ENCODE measurements at regions not wholly inside any gene's neighbourhood (a gene's known extent, or its start where the extent isn't known, plus 50 kb on each side); places are given as distances from the start of the nearest gene placed in this dataset.

DNA sequence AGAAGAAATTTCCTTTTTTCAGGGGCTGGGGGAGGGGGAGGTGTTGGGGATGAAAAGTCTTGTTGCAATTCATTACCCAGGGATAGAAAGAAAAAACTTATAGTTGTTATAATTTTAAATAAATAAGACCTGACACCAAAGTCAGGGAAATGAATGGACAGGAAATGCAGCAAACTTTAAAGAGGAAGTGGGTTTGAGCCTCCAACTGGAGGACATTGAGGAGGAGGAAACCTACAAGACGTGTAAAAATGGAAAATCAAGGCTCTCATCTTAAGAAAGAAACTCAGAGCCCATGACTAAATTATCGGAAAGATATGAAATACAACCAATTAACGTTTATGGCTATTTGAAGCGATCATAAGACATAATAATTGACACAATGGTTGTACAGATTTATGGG lies 54.4 kb downstream of the NIBAN1 start:
- no peak for DNase-seq

DNA sequence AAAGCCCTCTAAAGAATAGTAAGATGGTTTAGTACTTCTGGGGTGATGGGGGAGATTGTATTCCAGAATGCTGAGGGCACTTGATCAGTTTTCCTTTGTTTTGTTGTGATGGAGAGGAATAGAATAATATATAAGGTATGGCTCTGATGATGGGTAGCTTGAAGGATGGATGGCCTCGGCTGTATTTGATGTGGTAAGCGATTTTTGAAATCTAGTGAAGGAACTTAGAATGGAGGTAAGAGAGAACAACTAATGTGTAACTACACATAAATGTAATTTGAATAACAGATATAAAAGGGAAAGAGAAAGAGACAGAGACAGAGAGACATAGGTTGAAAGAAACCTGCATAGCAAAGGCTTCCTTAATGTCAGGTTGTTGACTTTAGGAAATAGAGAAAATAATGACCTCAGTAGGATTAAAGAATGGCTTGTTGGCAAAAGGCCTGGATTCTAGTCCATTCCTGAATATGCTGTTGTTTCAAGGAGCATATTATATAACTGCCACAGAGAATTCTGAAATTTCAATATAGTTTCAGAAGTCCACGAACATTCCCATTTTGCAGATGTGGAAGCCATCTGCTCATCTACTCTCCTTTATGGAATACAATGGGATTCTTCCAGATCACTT lies 58.7 kb downstream of the NIBAN1 start:
- no peak for DNase-seq

DNA sequence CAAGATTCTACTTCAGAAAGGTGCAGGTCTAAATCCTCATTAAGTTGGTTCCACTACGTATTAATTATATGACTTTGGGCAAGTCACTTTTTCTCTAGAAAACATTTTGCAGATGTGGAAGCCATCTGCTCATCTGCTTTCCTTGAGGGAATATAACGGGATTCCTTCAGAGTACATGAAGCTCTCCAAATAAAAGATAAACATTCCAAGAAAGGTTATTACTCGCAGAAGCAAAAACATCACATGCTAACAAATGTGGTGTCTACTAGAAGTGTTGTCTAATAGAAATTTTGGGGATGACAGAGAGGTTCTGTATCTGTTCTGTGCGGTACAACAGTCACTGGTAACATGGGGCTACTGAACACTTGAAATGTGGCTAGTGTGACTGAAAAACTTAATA lies 60.2 kb downstream of the NIBAN1 start:
- DNase-seq, result no peak

DNA sequence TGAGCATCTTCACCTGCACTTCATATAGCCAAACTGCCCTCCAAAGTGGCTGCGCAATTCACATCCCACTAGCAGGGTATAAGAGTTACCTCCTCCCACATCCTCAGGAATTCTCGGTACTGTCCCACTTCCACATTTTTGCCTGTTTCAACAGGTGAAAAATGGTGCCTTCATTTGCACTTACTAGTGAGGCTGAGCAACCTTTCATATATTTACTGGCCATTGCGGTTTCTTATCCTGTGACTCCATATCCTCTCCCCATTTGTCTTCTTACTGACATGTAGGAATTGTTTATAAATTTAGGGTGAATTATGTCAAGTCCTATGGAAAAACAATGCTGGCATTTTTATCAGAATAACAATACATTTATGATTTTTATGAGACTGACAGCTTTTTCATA lies 61.9 kb downstream of the NIBAN1 start:
- DNase-seq, result no peak

DNA sequence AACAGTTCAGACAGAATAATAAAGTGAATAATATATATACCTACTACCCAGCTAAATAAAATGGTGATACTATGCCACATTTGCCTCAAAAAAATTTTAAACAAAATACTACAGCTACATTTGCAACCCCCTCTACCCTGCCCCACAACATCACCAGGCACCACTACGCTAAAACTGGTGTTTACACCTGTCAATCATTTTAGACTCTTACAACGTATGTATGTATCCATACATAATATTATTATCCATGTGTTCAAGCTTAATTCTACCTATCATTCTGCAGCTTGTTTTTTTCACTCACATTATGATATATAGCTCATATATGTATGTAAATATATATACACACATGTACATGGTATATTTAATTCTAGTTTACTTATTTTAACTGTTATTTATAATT lies 62.5 kb downstream of the NIBAN1 start:
- DNase-seq, result no peak

DNA sequence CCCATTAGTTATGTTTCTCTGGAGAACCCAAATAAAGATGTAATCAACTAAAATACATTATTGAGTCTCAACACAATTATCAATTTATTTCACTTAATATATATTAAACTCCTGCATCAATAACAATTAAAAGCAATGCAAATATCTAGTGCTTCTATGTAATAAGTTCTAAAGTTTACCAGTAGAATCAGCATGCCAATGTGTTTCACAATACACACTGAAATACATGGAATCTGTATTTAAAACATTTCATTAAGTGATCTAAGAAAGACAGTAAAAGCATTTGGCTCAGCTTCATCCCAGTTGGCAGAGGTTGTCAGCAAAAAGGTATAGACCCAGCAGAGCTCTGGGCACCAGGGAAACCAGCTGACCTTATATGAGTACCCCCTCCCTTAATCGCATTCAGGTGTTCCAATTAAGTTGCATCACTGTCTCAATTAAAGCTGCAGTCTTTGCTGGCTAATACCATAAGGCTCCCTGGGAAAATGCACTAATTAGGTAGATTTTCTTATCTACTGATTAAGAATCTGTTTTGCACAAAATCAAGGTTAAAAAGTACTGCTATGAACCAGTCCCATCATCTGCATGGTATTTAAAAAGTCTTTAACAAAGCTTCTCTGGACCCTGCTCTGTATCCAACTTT lies 63.1 kb downstream of the NIBAN1 start:
- DNase-seq, result no peak

DNA sequence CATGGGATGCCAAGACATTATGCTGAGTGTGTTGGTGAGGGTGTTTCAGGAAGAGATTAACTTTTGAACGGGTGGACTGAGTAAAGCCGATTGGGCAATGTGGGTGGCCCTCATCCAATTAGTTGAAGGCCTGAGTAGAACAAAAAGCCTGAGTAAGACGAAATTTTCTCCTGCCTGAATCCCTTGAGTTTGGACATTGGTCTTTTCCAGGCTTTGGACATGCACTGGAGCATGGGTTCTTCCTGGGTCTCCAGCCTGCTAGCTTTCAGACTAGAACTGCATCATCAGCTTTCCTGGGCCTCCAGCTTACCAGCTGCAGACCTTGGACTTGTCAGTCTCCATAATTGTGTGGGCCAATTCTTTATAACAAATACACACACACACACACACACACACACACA lies 63.6 kb downstream of the NIBAN1 start:
- peak in 1 of 2 experiments; percentile 25 for DNase-seq

DNA sequence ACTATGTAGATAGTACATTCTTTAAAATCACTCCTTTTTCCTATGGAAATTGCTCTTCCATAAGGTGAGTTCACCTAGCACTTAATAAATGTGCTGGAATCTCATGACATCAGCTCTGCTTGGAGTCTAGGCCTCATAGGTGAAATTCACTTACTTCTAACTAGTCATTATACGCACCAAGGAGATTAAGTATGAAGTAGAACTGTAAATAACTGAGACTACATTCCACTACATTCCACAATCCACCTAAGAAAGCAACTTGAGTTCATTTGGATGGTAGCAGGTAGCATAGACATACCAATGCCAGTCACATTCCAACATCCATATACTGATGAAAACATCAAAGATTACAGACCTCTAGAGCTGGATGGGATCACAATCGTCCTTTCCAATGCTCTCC lies 64.3 kb downstream of the NIBAN1 start:
- DNase-seq, result no peak

DNA sequence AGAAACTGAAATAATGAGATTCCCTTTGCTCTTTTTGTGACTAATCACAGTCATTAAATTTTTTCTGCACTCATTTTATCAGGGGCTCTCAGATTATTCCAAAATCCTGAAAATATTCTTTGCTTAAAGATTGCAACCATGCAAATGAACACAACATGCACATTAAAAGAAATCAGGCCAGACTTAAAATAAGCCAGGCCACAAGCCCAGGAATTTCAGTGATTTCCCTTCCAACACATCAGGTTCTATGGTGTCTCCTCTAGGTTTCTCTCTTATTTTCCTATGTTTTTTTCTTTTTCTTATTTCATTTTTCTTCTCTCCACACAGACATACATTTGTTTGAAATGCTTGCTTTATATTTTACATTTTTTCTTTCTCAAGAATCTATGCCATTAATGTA lies 65.3 kb downstream of the NIBAN1 start:
- no peak for DNase-seq

DNA sequence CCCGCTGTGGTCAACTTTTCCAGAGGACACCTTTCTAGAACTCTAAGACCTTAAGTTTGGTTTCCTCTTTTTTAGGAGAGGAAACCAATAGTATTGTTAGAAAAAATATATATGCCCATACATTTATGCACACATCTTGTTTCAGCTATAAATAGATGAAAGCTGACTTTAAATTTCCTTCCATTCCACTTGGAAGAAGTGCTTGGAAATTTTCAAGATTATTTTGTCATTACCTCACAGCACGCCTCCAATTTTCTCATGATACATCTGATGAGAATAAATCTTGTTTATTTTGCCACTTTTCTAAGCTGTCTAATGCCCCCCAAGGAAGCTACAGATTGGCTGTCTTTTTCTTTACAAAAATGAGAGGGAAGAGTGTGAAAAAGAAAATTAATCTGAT lies 65.8 kb downstream of the NIBAN1 start:
- DNase-seq, result no peak

DNA sequence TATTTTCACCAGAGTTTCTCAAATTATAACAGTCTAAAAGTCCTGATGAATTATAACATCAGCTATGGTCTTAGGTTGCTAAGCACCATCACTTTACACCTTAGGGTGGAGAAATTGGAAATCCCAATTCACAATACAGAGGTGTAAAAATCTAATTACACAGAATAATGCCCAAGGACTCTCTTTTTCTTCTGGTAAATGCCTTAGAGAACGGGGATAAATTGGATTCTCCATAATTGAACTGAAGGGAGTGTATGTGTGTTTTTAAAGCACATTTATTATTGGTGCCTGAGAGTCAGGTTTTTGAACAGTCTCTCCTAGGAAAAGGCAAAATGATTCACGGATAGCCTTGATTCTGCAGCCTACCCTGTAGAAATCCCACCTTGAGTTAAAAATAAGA lies 66.8 kb downstream of the NIBAN1 start:
- DNase-seq, result no peak

DNA sequence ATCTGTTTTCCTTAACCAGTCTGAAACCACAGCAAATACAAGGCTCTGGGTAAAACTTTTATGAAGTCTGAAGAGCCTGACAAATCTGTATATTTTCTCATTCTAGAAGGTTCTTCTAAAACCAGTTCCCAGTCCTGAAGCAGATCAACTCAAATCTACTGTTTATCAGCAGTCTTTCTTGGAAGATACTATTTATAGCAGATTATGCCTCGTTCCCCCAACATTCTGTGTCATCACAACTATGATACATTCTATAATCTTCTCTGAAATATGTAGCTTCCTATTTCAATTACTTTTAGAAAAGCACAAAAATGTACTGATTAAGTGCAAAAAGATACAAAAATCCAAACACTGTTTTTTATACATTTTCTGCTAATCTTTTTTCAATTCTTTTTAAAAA lies 67.5 kb downstream of the NIBAN1 start:
- no peak for DNase-seq

DNA sequence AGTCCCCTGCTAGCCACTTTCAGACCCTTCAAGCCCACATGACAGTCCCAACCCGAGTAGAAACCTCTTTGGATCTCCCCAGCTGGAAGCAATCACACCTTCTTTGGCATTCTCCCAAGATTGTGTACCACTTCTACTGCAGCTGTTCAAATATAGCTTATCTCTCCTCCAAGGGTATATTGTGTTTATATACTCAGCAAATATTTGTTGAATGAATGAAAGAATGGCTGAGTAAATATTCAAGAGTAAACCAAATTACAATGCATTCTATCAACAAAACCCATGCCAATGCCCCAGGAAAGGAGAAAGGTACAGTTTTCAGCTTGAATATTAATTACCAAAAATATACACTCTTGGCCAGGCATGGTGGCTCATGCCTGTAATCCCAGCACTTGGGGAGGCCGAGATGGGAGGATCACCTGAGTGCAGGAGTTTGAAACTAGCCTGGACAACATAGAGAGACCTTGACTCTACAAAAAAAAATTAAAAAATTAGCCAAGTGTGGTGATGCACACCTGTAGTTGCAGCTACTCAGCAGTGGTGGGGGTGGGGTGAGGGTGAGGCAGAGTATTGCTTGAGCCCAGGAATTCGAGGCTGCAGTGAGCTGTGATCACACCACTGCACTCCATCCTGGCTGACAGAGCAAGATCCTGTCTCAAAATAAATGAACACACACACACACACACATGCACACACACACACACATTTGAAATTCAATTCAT lies 68.5 kb downstream of the NIBAN1 start:
- DNase-seq, result peak in 1 of 2 experiments; percentile 9

DNA sequence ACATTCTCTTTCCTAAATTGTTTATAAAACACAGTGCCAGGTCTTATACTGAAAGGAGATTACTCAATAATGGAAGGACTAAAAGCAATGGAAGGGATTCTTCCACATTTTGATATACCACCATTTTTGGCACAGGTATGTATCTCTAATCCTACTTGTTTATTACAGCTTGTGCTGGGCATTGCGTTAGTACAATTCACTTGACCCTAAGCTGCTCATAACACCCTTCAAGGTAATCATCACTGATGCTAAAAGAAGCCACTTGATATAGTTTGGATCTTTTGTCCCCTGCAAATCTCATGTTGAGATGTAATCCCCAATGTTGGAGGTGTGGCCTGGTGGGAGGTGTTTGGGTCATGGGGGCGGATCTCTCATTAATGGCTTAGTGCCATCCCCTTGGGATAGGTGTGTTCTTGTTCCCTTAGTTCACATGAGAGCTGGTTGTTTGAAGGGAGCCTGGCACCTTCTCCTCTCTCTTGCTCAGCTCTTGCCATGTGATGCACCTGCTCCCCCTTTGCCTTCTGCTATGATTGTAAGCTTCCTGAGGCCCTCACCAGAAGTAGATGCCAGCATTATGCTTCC lies 71.1 kb downstream of the NIBAN1 start:
- DNase-seq, result no peak

DNA sequence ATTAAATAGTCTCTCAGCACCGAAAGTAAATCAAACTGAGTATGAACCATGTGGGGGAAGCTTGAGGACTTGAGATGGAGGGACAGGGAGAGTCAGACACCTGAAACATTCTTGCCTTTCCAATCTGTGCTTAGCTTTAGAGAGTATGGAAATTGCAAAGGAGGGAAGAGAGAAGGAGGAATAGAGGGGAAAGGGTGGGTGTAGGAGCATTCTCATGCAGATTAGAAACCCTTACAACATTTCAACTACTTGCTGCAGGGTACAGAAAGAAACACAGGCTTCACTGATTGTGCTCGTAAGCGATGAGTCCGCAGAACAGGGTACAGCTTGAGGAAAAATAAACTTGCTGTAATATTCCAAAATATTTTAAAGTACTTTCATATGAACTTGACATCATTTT lies 73.8 kb downstream of the NIBAN1 start:
- DNase-seq, result no peak

DNA sequence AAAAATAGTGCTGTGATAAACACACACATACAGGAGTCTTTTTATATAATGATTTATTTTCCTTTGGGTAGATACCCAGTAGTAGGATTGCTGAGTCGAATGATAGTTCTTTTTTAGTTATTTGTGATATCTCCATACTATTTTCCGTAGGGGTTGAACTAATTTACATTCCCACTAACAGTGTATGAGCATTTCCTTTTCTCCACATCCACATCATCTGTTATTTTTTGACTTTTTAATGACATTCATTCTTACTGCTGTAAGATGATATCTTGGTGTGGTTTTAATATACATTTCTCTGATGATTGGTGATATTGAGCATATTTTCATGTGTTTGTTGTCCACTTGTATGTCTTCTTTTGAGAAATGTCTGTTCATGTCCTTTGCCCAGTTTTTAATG lies 78.3 kb downstream of the NIBAN1 start:
- DNase-seq, result no peak

DNA sequence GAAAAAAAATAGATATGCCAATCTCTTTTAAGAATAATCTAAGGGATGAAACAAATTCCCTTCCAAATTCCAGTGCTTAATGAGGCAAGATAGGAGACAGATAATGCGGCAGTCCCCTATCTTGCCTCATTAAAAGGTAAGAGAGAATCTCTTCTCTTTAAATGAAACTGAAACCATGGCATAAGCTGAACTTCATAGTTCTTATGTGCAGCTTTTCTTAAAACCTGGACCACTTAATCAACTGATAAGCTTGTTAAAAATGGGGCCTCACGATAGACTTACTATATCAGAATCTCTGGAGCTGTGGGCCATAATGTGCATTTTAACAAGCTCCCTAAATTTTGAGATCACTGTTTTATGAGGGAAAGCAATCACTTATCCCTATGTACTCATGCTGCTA lies 79.2 kb downstream of the NIBAN1 start:
- DNase-seq, result no peak

DNA sequence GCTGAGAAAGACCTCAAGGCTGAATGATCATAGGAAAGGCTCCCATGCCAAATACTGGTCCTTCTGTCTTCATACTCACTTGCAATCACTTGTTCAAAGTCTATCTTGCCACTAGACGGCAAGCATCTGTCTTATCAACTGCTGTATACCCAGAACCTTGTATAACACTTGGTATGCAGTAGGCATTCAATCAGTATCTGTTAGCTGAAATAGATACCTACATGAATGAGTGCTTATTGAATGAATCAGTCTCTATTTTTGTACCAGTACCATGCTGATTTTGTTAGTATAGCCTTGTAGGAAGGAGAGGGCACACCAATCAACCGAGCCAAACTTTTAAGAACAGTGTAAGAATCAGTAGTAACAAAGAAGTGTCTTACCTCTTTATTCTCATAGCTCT lies 80.6 kb downstream of the NIBAN1 start:
- DNase-seq, result no peak

DNA sequence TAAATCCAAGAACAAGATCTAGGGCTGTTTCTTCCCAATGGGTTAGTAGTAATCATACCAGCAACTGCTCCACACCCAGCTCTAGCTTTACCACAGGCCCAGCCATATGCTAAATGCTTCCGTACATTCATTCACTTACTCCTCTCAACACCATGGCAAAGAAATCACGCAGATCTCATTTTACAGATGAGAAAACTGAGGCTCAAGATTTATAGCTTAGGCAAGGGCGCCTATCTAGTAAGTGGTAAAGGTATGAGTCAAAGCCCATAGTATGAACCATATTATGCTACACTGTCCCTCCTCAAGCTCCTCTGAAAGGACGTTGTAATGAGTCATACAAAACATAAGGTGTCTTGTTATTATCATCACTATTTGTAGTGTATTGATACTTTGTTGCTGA lies 82.2 kb downstream of the NIBAN1 start:
- DNase-seq, result no peak

DNA sequence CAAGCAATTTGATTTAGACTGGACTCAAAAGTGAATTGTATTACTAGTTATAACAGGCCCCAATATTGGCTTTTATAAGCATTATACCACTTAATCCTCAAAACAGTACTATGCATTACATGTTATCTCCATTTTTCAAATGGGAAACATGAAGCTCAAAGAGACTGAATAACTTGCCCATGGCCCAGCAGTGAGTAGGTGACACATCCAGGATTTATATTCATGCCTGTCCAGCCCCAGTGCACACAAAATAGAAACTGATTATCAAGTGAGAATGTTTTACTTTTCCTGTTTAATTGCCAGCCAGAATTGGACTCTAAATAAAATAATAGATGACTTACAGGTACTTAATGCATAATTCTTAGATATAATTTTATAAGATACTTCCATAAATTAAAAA lies 82.9 kb downstream of the NIBAN1 start:
- no peak for DNase-seq

DNA sequence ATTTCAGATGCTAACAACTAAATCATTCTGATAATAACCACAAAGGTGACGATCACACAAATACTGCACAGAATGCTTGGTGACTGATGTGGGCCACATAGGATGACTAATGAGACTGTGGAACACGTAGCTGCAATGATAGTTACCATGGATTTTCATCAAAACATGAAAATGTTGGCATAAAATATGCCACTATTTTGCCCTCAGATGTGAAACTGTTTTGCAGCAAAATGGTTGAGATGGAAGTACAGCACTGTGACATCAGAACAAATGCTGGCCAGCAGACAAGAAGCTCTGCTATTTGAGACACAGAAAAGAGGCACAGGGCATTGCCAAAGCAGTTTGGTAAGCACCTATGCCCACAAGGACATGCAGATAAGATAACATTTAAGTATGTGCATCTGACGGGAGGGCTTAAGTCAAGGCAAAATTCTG lies 83.8 kb downstream of the NIBAN1 start:
- DNase-seq, result no peak

DNA sequence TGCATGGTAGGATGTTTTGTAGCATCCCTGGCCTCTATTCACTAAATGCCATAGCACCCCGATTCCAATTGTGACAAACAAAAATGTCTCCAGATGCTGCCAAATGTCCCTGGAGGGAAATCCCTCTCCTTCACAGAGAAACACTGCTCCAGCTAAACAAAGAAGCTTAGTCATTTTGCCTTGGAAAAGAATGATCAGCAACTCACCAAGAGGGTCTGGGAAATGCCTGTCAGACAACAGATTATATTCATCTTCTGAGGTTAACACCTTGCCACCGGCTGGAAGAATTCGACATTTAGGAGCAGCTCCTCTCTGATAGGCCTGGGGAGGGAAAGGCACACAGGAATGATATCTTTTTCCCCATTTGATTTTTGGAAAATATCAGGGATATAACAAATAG lies 84.4 kb downstream of the NIBAN1 start:
- no peak for DNase-seq

DNA sequence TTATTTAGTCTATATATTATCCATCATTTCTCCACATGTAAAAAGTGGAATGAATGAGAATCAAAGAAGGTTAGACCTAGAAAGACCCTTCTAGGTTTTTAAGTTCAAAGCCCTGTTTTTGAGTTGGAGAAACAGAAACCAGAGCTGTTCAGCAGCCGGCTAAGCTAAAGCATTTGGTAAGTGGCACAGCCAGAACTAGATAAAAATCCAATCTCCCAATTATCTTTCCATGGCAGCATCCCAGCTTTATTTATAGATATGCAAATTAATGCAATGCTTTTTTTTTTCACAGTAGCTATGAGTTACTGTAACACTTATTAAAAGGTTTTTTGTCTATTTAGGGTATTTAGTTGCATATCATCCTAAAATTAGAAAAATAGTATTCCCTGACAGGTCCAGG lies 85.1 kb downstream of the NIBAN1 start:
- peak in 1 of 2 experiments; percentile 31 for DNase-seq

DNA sequence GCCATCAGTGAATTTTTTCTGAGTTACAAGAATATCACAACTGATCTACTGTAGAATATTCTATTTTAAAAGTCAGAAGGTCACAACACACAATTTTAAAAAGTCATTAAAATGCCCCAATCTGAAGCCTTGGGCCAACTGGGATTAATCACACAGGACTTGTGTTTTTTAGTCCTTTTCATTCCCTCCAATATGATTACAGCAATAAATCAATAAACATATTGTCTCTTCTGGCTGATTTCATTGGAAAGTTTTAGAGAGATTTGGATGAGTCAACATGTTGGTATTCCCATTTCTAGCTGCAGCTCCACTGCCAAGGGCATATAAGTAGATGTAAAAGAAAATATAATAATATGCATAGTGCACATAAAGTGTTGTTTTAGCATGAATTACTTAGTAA lies 85.8 kb downstream of the NIBAN1 start:
- DNase-seq, result peak in 1 of 2 experiments; percentile 74
